SU-DHL-6 (cell line): ENCODE measurements at regions not wholly inside any gene's neighbourhood (a gene's known extent, or its start where the extent isn't known, plus 50 kb on each side); places are given as distances from the start of the nearest gene placed in this dataset.

Source experiments
- H2AFZ ChIP-seq: fragments of 200-600 bp; sonication (generic); 2 replicates; pipeline ENCODE4 v1.6.1; 2014; ENCODE audit warnings: low read depth, mild to moderate bottlenecking, moderate library complexity, mixed read lengths, antibody characterized with exemption, low read length; ENCODE audit not compliant: severe bottlenecking
- H3F3A ChIP-seq: fragments of 200-600 bp; shearing (Covaris generic); 2 replicates; pipeline ENCODE4 v1.6.0; 2016; ENCODE audit warnings: antibody characterized with exemption, mild to moderate bottlenecking; ENCODE audit not compliant: insufficient read depth
- H3K27ac ChIP-seq: fragments of 200-600 bp; sonication (generic); 2 replicates; pipeline ENCODE4 v1.5.1; 2016; ENCODE audit warnings: low read depth, mild to moderate bottlenecking, low read length, moderate library complexity, mixed read lengths
- H3K27me3 ChIP-seq: fragments of 200-600 bp; sonication (generic), shearing (Covaris generic); 2 replicates; pipeline ENCODE4 v1.6.0; 2014; ENCODE audit warnings: mild to moderate bottlenecking, low read length
- H3K36me3 ChIP-seq: fragments of 200-600 bp; sonication (generic); 2 replicates; pipeline ENCODE4 v1.6.1; 2014; ENCODE audit warnings: mild to moderate bottlenecking, low read length, mixed read lengths
- H3K4me2 ChIP-seq: fragments of 300-600, 200-600 bp; shearing (Covaris generic), sonication (generic); 2 replicates; pipeline ENCODE4 v1.6.0; 2014; ENCODE audit warnings: low read length, low read depth, mild to moderate bottlenecking; ENCODE audit not compliant: poor library complexity, severe bottlenecking
- H3K4me3 ChIP-seq: fragments of 200-600 bp; sonication (generic); 2 replicates; pipeline ENCODE4 v1.5.1; 2014; ENCODE audit warnings: antibody characterized with exemption, low read length, mild to moderate bottlenecking, mixed read lengths; ENCODE audit not compliant: insufficient read depth, poor library complexity, severe bottlenecking
- H3K79me2 ChIP-seq: fragments of 200-600 bp; sonication (generic); 2 replicates; pipeline ENCODE4 v1.6.1; 2014; ENCODE audit warnings: mild to moderate bottlenecking, low read length, moderate library complexity; ENCODE audit not compliant: insufficient read depth
- H3K9ac ChIP-seq: fragments of 200-600 bp; sonication (generic); 2 replicates; pipeline ENCODE4 v1.7.0; 2014; ENCODE audit warnings: mild to moderate bottlenecking, low read length
- H3K9me2 ChIP-seq: fragments of 200-600 bp; sonication (generic); replicated peaks from 2 replicates; pipeline ENCODE4 v1.6.1; 2014; ENCODE audit warnings: low read length; ENCODE audit not compliant: insufficient read depth
- H3K9me3 ChIP-seq: fragments of 200-600 bp; sonication (generic); 2 replicates; pipeline ENCODE4 v1.6.1; 2014; ENCODE audit warnings: low read length, mixed read lengths; ENCODE audit not compliant: insufficient read depth
- H4K20me1 ChIP-seq: fragments of 200-600 bp; sonication (generic); 2 replicates; pipeline ENCODE4 v1.6.1; 2014; ENCODE audit warnings: low read depth, mild to moderate bottlenecking, antibody characterized with exemption, low read length, moderate library complexity, mixed read lengths
- CTCF ChIP-seq: fragments of 200-600 bp; sonication (generic); IDR thresholded peaks from one replicate; pipeline ENCODE4 v1.5.1; 2017; ENCODE audit warnings: antibody characterized with exemption, mild to moderate bottlenecking, low read length, moderate library complexity; ENCODE audit not compliant: insufficient read depth, poor library complexity, severe bottlenecking
- EZH2phosphoT487 ChIP-seq: fragments of 200-600 bp; sonication (generic), shearing (Covaris generic); conservative IDR thresholded peaks from 2 replicates; pipeline ENCODE4 v1.6.1; 2018; ENCODE audit warnings: mild to moderate bottlenecking, antibody characterized with exemption, low read length, moderate library complexity, mixed read lengths

- Histone ChIP-seq H3K36me3 (no peaks in the 10 kb centered on the region), H3K4me3 (no peak overlapping the region), H3K79me2 (no peaks in the 10 kb centered on the region), H3K9me3 (no peaks in the 10 kb centered on the region), H3F3A (no peaks in the 10 kb centered on the region), H4K20me1 (no peaks in the 10 kb centered on the region), H3K9me2 (no peaks in the 10 kb centered on the region), H2AFZ (no peak overlapping the region), H3K27ac (no peak overlapping the region), H3K4me2 (no peak overlapping the region), H3K27me3 (no peaks in the 10 kb centered on the region), H3K9ac (no peak overlapping the region)
- TF ChIP-seq CTCF (no peak), EZH2phosphoT487 (no peak)
Measured at GRCh38 chr14:98907271-98907670, 364.7 kb downstream of the BCL11B start.

- no peaks in the 10 kb centered on the region for H3K9me2 ChIP-seq
- H3K36me3 ChIP-seq: no peaks in the 10 kb centered on the region
- no peaks in the 10 kb centered on the region for H3K9me3 ChIP-seq
- H3K79me2 ChIP-seq: no peaks in the 10 kb centered on the region
- H3K4me2 ChIP-seq: no peak overlapping the region
- no peak overlapping the region for H3K9ac ChIP-seq
- no peaks in the 10 kb centered on the region for H3K27me3 ChIP-seq
- no peaks in the 10 kb centered on the region for H3F3A ChIP-seq
- TF ChIP-seq EZH2phosphoT487 (no peak), CTCF (no peak)
- no peak overlapping the region for H3K4me3 ChIP-seq
- no peak overlapping the region for H2AFZ ChIP-seq
- H4K20me1 ChIP-seq: no peaks in the 10 kb centered on the region
- no peak overlapping the region for H3K27ac ChIP-seq
Measured at GRCh38 chr14:98908050-98908449, 363.9 kb downstream of the BCL11B start.

GRCh38 chr14:98909251-98909944 is 362.6 kb downstream of the BCL11B start:
- Histone ChIP-seq H3K9me3 (no peaks in the 10 kb centered on the region), H3K27me3 (no peaks in the 10 kb centered on the region), H3K79me2 (no peaks in the 10 kb centered on the region), H3K36me3 (no peaks in the 10 kb centered on the region), H4K20me1 (no peaks in the 10 kb centered on the region), H3K9me2 (no peaks in the 10 kb centered on the region), H3K9ac (no peak overlapping the region), H3K4me2 (no peak overlapping the region), H3K27ac (no peak overlapping the region), H3F3A (no peaks in the 10 kb centered on the region), H3K4me3 (no peak overlapping the region), H2AFZ (no peak overlapping the region)
- TF ChIP-seq CTCF (no peak), EZH2phosphoT487 (no peak)
